Vagina (tissue), 2 donors: ENCODE measurements at regions not wholly inside any gene's neighbourhood (a gene's known extent, or its start where the extent isn't known, plus 50 kb on each side); places are given as distances from the start of the nearest gene placed in this dataset.

Experiments used
- POLR2A ChIP-seq, 2 donors: fragments of 450-650 bp; IDR thresholded peaks; one replicate each; pipeline ENCODE4 v1.6.1; 2017; ENCODE audit warnings: antibody characterized with exemption in 2 of 2, mild to moderate bottlenecking in 2 of 2, moderate library complexity in 2 of 2
- POLR2AphosphoS5 ChIP-seq, 2 donors: sonication (generic); formaldehyde crosslinking; IDR thresholded peaks; one replicate each; pipeline ENCODE4 v1.9.0; 2017; ENCODE audit warnings: antibody characterized with exemption in 2 of 2, mild to moderate bottlenecking in 2 of 2, low read depth in 1 of 2; ENCODE audit not compliant: insufficient read depth in 1 of 2
- TF ChIP-seq, protein P1 (sequence below), 3 experiments: fragments of 450-650 bp in 2 of 3; fragments of 200-600 bp in 1 of 3; sonication (generic) in 1 of 3; IDR thresholded peaks; one replicate each; pipeline ENCODE4 v1.5.1; 2017 to 2019; ENCODE audit warnings: antibody characterized with exemption in 3 of 3, mild to moderate bottlenecking in 2 of 3, moderate library complexity in 2 of 3

DNA sequence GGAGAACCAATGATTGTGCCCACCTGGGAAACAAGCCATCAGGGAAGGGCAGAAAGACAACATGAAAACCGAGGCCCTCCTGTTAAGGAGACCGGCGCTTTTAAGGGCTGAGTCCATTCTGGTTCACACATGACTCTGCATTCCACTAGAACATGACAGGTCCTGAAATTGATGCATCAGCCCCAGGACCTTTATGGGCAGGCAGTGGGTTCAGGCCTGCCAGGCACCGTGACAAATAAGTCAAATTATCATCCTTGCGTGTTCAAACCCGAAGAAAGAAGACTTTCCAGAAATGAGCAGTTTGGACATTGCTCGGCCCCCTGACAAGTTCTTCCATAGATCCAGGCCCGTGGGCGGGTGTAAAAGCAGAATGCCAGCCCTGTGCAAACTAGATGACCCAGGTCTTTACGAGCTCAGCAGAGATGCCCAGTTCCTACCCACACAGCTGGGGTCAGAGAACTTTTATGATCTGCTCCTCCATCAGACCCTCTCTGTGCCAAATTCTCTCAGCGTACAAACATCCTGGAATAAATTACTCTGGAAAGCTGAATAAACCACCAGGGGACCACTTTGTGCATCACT is 295.5 kb upstream of the WWC1 start:
- TF ChIP-seq POLR2AphosphoS5 (IDR thresholded peaks at IDR 0.05; ENCODE audit: insufficient read depth in 1 of 2, low read depth in 1 of 2) (no peak), POLR2A (IDR thresholded peaks at IDR 0.05) (no peak)
- TF ChIP-seq, protein P1, sequence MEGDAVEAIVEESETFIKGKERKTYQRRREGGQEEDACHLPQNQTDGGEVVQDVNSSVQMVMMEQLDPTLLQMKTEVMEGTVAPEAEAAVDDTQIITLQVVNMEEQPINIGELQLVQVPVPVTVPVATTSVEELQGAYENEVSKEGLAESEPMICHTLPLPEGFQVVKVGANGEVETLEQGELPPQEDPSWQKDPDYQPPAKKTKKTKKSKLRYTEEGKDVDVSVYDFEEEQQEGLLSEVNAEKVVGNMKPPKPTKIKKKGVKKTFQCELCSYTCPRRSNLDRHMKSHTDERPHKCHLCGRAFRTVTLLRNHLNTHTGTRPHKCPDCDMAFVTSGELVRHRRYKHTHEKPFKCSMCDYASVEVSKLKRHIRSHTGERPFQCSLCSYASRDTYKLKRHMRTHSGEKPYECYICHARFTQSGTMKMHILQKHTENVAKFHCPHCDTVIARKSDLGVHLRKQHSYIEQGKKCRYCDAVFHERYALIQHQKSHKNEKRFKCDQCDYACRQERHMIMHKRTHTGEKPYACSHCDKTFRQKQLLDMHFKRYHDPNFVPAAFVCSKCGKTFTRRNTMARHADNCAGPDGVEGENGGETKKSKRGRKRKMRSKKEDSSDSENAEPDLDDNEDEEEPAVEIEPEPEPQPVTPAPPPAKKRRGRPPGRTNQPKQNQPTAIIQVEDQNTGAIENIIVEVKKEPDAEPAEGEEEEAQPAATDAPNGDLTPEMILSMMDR (IDR thresholded peaks at IDR 0.05), result no peak
